ENCODE measurements at regions not wholly inside any gene's neighbourhood (a gene's known extent, or its start where the extent isn't known, plus 50 kb on each side); places are given as distances from the start of the nearest gene placed in this dataset.

GRCh38 chr11:113528982-113529381, 53.8 kb upstream of the DRD2 start:
- no peak overlapping the region for H2AFZ ChIP-seq
- H3K27ac ChIP-seq (ENCODE audit: low read depth), result no peak overlapping the region
- Mint-ChIP-seq H3K4me3 (no peak overlapping the region), H3K4me1 (0 out of 3 replicates have a peak, but pooled peaks cover 2% of the 10 kb centered on the region), H3K9me3 (peaks cover 6% of the 10 kb centered on the region; the same call in 1 of the 3 replicates), H3K27me3 (ENCODE audit: insufficient read depth, low read depth, poor library complexity) (peaks cover 4% of the 10 kb centered on the region), H3K36me3 (ENCODE audit: low read depth) (no peaks in the 10 kb centered on the region), H3K27ac (no peak overlapping the region)
- H3K36me3 ChIP-seq (ENCODE audit: insufficient read depth), result no peaks in the 10 kb centered on the region
- H3K4me3 ChIP-seq, result no peak overlapping the region
- no peaks in the 10 kb centered on the region for H3K4me1 ChIP-seq (ENCODE audit: insufficient read depth)
- ATAC-seq (no peak), DNase-seq (ENCODE audit: low spot score) (no peak)
- H4K20me1 ChIP-seq (replicated peaks; ENCODE audit: insufficient read depth), result no peaks in the 10 kb centered on the region
- H3K79me2 ChIP-seq (replicated peaks; ENCODE audit: insufficient read depth), result no peaks in the 10 kb centered on the region
- no peaks in the 10 kb centered on the region for H3K9me2 ChIP-seq (ENCODE audit: insufficient read depth)
- TF ChIP-seq ZNF462 (CRISPR knock-in tag; IDR thresholded peaks at IDR 0.05), result no peak
- TF ChIP-seq EZH2 (IDR thresholded peaks at IDR 0.05; ENCODE audit: low read depth, unreplicated experiment), result no peak
- no peak for TF ChIP-seq ZNF331 (CRISPR knock-in tag; IDR thresholded peaks at IDR 0.05; ENCODE audit: low read depth)
- TF ChIP-seq POLR2AphosphoS5 (IDR thresholded peaks at IDR 0.05; ENCODE audit: low read depth), result no peak
- TF ChIP-seq NANOG (IDR thresholded peaks at IDR 0.05; ENCODE audit: borderline replicate concordance), result no peak
- TF ChIP-seq ETS1 (IDR thresholded peaks at IDR 0.05), result no peak
- TF ChIP-seq CREB1 (CRISPR knock-in tag; IDR thresholded peaks at IDR 0.05; ENCODE audit: low read depth), result no peak
- no peak for TF ChIP-seq EZH2phosphoT487 (IDR thresholded peaks at IDR 0.05; ENCODE audit: unreplicated experiment)
- TF ChIP-seq JUNB (IDR thresholded peaks at IDR 0.05; ENCODE audit: unreplicated experiment), result no peak
- no peak for TF ChIP-seq ZNF114 (CRISPR knock-in tag; IDR thresholded peaks at IDR 0.05)
- no peak for TF ChIP-seq REST (IDR thresholded peaks at IDR 0.05; ENCODE audit: unreplicated experiment)
- TF ChIP-seq CTCF (conservative IDR thresholded peaks at IDR 0.05; ENCODE audit: low read depth in 2 of 2), result no peak
- no peak for TF ChIP-seq STAT1 (IDR thresholded peaks at IDR 0.05; ENCODE audit: unreplicated experiment)
- no peaks in the 10 kb centered on the region for H3F3A ChIP-seq (replicated peaks; ENCODE audit: low read depth)
- no peak overlapping the region for H3K4me2 ChIP-seq
- H3K27me3 ChIP-seq (ENCODE audit: insufficient read depth), result no peaks in the 10 kb centered on the region
